GM12891 (cell line): ENCODE measurements at regions not wholly inside any gene's neighbourhood (a gene's known extent, or its start where the extent isn't known, plus 50 kb on each side); places are given as distances from the start of the nearest gene placed in this dataset.

Experiments
- DNase-seq: peaks from one replicate; pipeline ENCODE4 v3.0.0; 2011; ENCODE audit warnings: low spot score; ENCODE audit not compliant: insufficient read length
- FAIRE-seq: peaks from 2 replicates; lab custom pipeline; 2011; peaks lifted over from hg19 to GRCh38; lab: Jason Lieb, UNC
- PAX5 ChIP-seq: IDR thresholded peaks from 2 replicates; pipeline ENCODE4 v1.6.1; 2011; ENCODE audit warnings: low read length, moderate library complexity, mild to moderate bottlenecking; ENCODE audit not compliant: insufficient read depth, severe bottlenecking
- POLR2A ChIP-seq: IDR thresholded peaks from 2 replicates; pipeline ENCODE4 v1.6.1; 2011; ENCODE audit warnings: low read depth, low read length, control low read depth
- POLR2AphosphoS5 ChIP-seq: IDR thresholded peaks from 2 replicates; pipeline ENCODE4 v1.6.1; 2011; ENCODE audit warnings: low read depth, low read length, control low read depth
- POU2F2 ChIP-seq: IDR thresholded peaks from 2 replicates; pipeline ENCODE4 v1.6.1; 2011; ENCODE audit warnings: low read depth, mild to moderate bottlenecking, control low read depth, low read length, moderate library complexity
- SPI1 ChIP-seq: IDR thresholded peaks from 2 replicates; pipeline ENCODE4 v1.6.1; 2011; ENCODE audit warnings: low read depth, low read length, control low read depth
- TAF1 ChIP-seq: IDR thresholded peaks from 2 replicates; pipeline ENCODE4 v1.6.1; 2011; ENCODE audit warnings: low read depth, low read length, control low read depth

DNA sequence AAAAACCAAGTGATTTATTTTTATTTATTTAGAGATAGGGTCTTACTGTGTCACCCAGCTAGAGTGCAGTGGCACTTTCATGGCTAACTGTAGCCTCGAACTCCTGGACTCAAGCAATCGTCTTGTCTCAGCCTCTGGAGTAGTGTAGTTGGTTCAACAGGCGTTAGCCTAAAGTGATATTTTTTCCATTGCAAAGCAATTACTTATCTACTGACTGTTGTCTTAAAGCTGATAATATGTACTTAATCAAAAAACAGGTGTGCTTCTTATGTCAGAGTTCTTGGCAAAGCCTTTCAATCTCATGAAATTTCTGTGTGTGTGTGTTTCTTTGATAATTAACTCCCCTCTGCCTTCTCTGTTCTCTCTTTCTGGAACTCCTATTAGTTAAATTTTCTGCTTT is 62.4 kb upstream of the DUSP10 start:
- no peak for DNase-seq
- TF ChIP-seq PAX5 (no peak), POLR2A (no peak), POU2F2 (no peak), TAF1 (no peak), POLR2AphosphoS5 (no peak), SPI1 (no peak)
- FAIRE-seq, result peak; percentile 43

DNA sequence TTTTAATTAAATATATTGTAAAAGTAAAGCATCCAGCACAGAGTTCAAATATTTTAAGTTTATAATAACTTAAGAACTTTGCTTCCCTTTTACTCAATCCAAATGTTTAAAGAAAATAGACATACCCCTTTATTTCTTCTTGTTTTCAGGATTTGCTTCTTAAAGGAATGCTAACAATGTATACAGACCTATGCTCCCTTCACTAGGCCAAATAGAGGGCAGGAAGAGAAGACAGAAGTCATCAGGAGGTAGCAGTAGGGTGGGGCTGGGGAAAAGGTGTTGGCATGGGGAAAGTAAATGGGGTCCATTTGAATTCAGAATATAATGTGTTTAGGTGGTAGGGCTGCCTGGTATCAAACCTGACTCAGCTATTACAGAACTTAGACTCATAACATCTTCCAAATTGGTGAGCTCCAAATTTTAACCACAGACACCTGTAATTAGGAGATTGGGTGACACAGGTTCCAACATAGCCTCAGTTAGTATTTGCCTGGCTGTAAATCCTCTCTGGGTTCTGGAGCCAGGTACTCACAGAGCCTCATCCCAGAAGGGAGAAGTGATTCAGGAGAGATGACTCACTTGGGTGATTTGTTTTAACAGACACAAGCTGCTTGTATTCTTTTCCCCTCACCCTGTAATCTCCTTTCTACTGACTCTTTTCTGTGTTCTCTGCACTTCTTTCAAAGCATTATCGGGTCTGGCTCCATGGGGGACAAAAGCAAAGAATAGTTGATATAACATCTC is 60.1 kb upstream of the DUSP10 start:
- FAIRE-seq (no peak), DNase-seq (no peak)
- 0 out of 2 replicates have a peak, but pooled peaks have one; percentile 22 for TF ChIP-seq SPI1
- no peak for TF ChIP-seq POLR2A

DNA sequence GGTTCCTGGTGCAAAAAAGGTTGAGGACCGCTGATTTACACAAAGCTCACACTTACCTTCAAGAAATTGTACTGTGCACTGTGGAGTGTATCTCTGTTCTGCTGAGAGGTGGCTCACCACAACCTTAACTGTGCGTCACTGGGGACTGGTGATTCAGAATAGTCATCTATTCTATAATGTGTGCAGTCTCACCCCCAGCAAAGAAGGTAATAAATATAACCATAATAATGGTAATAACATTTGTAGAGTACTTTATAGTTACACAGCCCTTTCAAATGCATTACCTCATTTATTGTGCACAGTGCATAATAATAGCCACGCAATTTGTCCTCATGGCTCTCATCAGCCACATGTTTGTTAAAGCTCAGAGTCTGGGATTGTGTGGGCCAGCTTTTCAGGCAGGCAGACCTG is 59.4 kb upstream of the DUSP10 start:
- FAIRE-seq (peak; percentile 59), DNase-seq (no peak)
- TF ChIP-seq SPI1 (no peak), TAF1 (no peak), POLR2A (no peak), PAX5 (no peak), POLR2AphosphoS5 (no peak), POU2F2 (no peak)

DNA sequence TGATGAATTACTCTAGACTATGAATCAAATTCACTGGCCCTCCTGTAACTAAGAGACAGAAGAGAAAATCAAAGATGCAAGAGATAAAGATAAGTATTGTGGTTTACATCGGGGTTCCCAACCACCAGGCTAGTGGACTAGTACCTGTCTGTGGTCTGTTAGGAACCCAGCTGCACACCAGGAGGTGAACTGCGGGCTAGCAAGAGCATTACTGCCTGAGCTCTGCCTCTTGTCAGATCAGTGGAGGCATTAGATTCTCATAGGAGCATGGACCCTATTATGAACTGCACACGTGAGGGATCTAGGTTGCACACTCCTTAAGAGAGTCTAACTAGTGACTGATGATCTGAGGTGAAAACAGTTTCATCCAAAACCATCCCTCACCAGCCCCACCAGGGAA is 58.9 kb upstream of the DUSP10 start:
- TF ChIP-seq PAX5, result no peak
- no peak for TF ChIP-seq POLR2A
- TF ChIP-seq POLR2AphosphoS5, result no peak
- TF ChIP-seq TAF1, result no peak
- TF ChIP-seq SPI1, result no peak
- no peak for TF ChIP-seq POU2F2
- FAIRE-seq, result no peak

DNA sequence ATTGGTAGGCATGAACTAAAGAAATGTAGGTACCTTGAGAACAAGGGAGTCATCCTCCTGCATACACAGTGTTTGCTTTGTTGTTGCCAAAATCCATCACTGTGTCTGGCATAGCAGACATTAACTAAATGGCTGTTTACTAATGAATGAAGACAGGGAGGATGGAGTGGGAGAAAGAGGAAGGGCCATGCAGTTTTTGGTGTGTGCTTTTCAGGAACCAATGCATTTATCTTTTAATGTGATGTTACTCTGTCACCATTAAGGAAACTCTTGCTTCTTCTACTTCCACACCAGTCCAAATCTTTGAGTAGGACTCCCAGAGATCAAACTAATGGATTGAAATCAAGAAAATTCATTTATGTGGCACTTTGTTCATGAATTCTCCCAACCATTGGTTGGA is 55.6 kb upstream of the DUSP10 start:
- no peak for DNase-seq
- TF ChIP-seq SPI1 (no peak), POU2F2 (no peak), POLR2AphosphoS5 (no peak), POLR2A (no peak), TAF1 (no peak), PAX5 (no peak)
- peak; percentile 45 for FAIRE-seq

More for the DNA sequence above, 58.9 kb upstream of the DUSP10 start:
- no peak for DNase-seq

DNA sequence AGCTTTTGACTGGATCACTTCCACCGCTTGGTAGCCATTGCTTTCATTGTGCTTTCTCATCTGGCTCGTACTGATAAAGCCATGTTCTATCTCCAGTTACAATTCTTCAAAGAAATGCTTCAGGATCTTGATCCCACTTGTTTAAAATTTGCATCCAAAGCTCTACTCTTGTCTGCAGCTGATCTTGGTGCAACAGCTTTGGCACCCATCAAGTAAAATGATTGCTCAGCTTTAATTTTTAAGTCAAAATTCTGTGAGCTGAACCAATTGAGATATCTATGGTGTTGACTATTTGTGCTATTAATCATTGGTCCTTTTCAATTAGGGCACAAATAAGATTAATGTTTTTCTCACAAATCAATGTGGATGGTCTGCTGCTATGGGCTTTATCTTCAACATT is 54.8 kb upstream of the DUSP10 start:
- FAIRE-seq (peak; percentile 48), DNase-seq (no peak)
- TF ChIP-seq POLR2AphosphoS5 (no peak), SPI1 (no peak), POU2F2 (no peak), TAF1 (no peak), POLR2A (no peak), PAX5 (no peak)

DNA sequence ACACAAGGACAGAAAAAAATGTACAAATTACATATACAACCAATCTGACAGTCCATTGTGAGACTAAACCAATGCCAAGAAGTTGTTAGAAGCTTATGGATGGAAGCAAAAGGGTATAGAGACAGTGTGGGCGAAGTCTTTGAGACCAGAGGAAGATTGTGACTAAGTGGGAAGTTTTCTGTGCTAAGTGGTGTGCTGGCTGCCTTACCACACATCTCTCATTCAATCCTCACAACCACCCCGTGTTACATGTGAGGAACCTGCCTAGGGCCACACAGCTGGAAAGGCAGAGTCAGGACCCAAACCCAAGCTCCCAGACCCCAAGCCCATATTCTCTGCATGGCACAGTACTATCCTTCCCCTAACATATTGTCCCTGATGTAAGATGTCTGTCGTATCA is 53.5 kb upstream of the DUSP10 start:
- DNase-seq (no peak), FAIRE-seq (no peak)
- no peak for TF ChIP-seq POLR2AphosphoS5
- no peak for TF ChIP-seq POU2F2
- TF ChIP-seq TAF1, result no peak
- no peak for TF ChIP-seq SPI1

DNA sequence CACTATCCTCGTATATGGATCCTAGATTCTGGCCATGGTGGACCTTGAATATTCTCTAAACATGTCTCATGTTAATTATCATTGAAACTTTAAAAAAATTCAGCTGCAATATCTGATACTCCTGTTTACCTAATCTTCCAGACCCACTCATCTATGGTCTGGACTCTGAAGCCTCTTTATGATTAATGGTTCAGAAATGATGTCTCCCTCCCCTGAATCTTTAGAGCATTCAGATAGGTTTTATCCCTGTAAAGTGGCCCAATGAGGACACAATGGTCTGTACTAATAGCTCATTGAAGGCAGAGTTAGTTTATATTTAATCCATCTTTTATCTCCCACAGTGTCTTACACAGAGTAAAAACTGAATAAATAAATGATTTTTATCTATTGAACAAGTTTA is 53.0 kb upstream of the DUSP10 start:
- FAIRE-seq (no peak), DNase-seq (no peak)
- TF ChIP-seq PAX5 (no peak), POU2F2 (no peak), POLR2A (no peak), TAF1 (no peak), SPI1 (no peak), POLR2AphosphoS5 (no peak)

DNA sequence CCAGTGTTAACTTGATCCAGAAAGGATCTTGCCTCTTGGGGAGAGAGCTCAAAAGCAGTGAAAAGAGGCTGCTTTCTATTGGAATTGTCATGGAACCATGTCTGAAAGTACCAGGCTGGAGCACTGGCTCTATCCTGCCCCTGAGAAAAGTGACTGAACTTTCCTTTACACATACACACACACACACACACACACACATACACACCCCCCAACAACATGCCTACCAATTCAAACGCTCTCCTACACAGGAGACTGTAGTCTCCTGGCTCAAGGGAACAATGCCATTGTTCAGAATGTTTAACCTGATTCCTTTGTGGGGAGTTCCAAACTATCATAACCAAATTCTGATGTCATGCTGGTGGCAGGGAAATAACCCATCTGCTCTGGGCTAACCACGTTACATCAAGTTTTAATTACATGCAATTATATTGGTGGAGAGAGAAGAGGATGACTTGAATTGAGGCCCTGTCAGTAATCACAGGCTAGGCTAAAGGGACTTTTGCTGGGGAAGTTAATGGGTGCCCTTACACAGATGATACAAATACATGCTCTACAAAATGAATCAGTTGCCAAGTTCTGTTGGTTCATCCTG is 52.3 kb upstream of the DUSP10 start:
- no peak for DNase-seq
- TF ChIP-seq TAF1, result no peak
- TF ChIP-seq POLR2A, result no peak
- TF ChIP-seq POLR2AphosphoS5, result 0 out of 2 replicates have a peak, but pooled peaks have one; percentile 52
- TF ChIP-seq POU2F2, result peak; percentile 70; the same call in 1 of the 2 replicates
- no peak for TF ChIP-seq SPI1
- TF ChIP-seq PAX5, result no peak
- peak; percentile 91 for FAIRE-seq

DNA sequence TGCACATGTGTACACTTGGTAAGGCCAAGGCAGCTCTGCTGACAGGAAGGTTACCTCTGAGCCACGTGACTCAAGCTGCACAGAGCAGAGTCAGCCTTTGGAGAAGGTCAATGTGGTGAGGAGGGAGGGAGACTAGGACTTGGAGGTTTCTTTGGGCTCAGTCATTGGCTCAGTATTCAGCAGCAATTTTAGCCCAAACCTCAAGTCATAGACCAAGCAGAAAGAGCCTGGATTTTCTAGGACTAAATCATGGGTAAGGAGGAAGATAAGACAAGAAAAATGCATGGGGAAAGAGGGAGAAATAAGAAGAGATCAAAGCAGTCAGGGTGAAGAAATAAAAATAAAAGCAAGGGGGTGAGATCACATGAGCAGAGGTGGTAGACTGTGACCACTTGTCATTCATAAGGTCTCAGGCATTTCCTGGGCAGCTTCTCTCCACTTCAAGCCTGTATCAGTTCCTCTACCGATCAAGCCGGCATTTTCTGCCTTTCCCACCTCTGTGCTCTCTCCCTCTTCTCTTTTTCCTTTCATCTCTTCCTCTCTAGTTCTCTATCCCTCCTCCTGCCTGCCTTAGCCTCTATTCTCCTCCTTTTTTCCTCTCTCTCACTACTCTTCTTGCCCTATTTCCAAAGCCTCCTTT is 51.7 kb upstream of the DUSP10 start:
- TF ChIP-seq TAF1 (no peak), POLR2A (peak; percentile 58), POU2F2 (peak; percentile 73), POLR2AphosphoS5 (no peak), SPI1 (peak; percentile 96), PAX5 (peak; percentile 78)
- DNase-seq, result no peak
- FAIRE-seq, result no peak
